GM12864 (cell line): ENCODE measurements at regions not wholly inside any gene's neighbourhood (a gene's known extent, or its start where the extent isn't known, plus 50 kb on each side); places are given as distances from the start of the nearest gene placed in this dataset.
A peak's percentile ranks its signal among the peaks of the same experiment; 100 is the strongest.

ENCODE experiments used
- DNase-seq: peaks from one replicate; pipeline ENCODE4 v3.0.0-alpha.2; 2011; ENCODE audit warnings: low read depth
- H3K4me3 ChIP-seq: 2 replicates; pipeline ENCODE4 v1.5.1; 2011; ENCODE audit warnings: mild to moderate bottlenecking, low read depth, low read length, control low read depth
- TF ChIP-seq, protein P1 (sequence below): IDR thresholded peaks from 2 replicates; pipeline ENCODE4 v1.5.1; 2011; ENCODE audit warnings: low read depth, mild to moderate bottlenecking, moderate library complexity, low read length, control low read depth, inconsistent platforms; ENCODE audit errors: missing control alignments

DNA sequence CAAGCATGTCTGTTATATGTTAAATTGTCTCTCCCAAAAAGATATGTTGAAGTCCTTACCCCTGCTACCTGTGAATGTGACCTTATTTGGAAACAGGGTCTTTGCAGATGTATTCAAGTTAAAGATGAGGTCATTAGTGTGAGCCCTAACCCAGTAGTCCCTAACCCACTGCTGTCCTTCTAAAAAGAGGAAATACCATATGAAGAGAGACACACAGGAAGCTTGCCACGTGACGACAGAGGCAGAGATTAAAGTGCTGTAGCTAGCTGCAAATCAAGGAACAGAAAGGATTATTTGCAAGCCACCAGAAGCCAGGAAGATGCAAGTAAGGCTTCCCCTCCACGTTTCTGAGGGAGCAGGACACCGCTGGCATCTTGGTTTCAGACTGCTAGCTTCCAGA lies 150.1 kb downstream of the HNRNPD start:
- TF ChIP-seq, protein P1, sequence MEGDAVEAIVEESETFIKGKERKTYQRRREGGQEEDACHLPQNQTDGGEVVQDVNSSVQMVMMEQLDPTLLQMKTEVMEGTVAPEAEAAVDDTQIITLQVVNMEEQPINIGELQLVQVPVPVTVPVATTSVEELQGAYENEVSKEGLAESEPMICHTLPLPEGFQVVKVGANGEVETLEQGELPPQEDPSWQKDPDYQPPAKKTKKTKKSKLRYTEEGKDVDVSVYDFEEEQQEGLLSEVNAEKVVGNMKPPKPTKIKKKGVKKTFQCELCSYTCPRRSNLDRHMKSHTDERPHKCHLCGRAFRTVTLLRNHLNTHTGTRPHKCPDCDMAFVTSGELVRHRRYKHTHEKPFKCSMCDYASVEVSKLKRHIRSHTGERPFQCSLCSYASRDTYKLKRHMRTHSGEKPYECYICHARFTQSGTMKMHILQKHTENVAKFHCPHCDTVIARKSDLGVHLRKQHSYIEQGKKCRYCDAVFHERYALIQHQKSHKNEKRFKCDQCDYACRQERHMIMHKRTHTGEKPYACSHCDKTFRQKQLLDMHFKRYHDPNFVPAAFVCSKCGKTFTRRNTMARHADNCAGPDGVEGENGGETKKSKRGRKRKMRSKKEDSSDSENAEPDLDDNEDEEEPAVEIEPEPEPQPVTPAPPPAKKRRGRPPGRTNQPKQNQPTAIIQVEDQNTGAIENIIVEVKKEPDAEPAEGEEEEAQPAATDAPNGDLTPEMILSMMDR: no peak
- DNase-seq: no peak
- H3K4me3 ChIP-seq: no peak overlapping the region

DNA sequence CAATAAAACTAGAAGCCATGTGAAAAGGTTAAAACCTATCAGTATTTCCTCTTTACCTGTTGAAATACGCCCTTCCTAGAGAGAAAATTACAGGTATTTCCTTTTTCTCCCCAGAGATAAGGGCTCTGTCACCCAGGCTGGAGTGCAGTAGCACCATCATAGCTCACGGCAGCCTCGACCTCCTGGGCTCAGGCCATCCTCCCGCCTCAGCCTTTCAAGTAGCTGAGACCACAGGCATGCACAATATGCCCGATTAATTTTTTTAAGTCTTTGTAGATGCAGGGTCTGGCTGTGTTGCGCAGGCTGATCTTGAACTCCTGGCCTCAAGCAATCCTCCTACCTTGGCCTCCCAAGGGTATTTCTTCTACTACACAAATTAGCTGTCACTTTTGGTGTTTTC lies 154.4 kb downstream of the HNRNPD start:
- H3K4me3 ChIP-seq: no peak overlapping the region
- no peak for DNase-seq
- TF ChIP-seq, protein P1: no peak

DNA sequence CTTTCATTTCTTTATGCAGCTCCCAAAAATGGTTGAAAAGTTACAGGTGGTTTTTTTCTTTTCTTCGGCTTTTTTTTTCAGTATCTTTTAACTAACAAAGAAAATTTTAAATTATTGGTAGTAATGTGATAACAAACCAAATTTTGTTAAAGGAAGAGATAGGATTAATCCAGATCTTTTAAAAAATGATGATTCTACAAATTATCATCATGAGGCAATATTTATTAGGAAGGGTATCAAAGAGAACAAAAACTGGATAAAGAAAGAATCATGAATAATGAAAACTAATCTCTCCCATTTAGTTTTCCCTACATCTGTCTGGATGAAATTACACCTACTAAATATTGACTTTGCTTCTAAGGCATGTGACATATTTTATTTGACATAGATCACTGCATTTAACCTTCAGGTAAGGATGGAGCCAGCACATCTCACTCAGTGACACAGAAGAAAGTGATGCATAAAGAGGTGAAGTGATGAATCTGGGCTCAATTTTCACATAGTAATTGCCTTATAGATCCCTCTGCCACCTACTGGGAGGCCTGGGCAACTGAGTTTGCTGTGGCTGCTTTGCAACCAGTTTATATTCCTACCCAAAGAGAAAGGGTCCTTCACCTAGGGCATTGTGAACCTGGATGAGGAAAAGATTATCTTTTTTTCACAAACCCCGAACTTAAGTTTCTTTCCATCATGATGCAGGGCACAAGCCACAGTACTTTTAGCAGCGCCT lies 155.6 kb downstream of the HNRNPD start:
- no peak for DNase-seq
- H3K4me3 ChIP-seq: no peak overlapping the region
- TF ChIP-seq, protein P1: peak; percentile 36

DNA sequence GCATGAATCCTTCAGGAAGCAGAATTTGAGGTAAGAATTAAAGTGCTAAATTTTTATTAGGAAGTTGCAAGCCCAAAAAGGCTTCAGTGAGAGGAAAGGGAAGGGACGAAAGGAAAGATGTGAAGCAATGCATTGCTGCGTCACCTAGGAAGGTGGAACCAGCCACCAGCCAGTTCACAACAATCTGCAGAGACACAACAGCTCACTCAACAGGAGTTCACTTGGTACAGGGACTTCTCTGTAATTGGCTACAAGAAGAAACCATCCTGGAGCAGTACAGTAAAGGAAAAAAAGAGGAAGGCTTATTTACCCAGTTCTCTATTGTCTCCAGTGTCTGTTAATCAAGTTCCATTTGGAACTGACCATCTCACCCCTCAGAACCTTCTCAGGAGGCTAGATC lies 157.6 kb downstream of the HNRNPD start:
- TF ChIP-seq, protein P1: no peak
- no peak overlapping the region for H3K4me3 ChIP-seq
- DNase-seq: no peak

DNA sequence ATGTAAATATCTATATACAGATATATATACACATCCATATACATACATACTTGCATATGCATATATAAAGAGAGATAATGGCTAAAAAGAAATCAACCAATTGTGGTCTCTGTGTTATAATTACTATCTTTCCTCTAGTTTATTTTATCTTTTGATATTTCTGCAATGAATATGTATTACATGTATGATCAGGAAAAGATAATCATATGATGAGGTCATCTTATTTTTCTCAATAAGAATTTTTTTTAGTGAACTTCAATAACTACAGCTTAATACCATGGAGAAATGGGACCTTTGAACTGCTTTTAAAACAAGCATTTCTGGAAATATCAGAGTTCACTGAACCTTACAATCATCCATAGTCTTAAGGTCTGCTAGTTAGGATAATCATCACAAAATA lies 158.0 kb downstream of the HNRNPD start:
- H3K4me3 ChIP-seq: no peak overlapping the region
- TF ChIP-seq, protein P1: no peak
- DNase-seq: no peak

DNA sequence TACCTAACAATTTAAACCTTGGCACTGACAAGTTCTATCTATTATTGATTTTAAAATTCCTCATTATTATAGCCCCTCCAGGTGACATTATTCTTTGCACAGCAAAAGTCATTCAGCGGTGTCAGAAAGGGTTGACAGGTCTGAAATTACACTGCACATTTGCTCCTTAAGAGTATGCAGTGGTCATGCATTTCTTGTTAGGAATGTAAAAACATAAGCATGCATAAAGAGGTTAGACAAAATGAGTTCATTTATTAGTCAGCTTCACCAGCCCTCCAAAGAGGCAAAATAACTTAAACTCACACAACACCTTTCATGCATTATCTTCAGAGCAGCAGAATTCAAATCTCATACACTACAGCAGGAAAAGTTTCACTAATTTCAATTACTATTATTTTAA lies 158.8 kb downstream of the HNRNPD start:
- H3K4me3 ChIP-seq: no peak overlapping the region
- DNase-seq: no peak
- TF ChIP-seq, protein P1: no peak
